Uterus (tissue), 2 donors: ENCODE measurements at regions not wholly inside any gene's neighbourhood (a gene's known extent, or its start where the extent isn't known, plus 50 kb on each side); places are given as distances from the start of the nearest gene placed in this dataset.

Experiments
- POLR2A ChIP-seq, 2 donors: fragments of 450-650 bp; IDR thresholded peaks; one replicate each; pipeline ENCODE4 v1.6.1; 2016; ENCODE audit warnings: antibody characterized with exemption in 2 of 2, mild to moderate bottlenecking in 1 of 2, moderate library complexity in 1 of 2
- TF ChIP-seq, protein P1 (sequence below), 4 experiments: fragments of 200-600 bp in 2 of 4; fragments of 450-650 bp in 2 of 4; sonication (generic) in 2 of 4; IDR thresholded peaks; one replicate each; pipeline ENCODE4 v1.5.1; 2016 to 2019; ENCODE audit warnings: antibody characterized with exemption in 4 of 4, mild to moderate bottlenecking in 2 of 4, moderate library complexity in 1 of 4

- TF ChIP-seq, protein P1, sequence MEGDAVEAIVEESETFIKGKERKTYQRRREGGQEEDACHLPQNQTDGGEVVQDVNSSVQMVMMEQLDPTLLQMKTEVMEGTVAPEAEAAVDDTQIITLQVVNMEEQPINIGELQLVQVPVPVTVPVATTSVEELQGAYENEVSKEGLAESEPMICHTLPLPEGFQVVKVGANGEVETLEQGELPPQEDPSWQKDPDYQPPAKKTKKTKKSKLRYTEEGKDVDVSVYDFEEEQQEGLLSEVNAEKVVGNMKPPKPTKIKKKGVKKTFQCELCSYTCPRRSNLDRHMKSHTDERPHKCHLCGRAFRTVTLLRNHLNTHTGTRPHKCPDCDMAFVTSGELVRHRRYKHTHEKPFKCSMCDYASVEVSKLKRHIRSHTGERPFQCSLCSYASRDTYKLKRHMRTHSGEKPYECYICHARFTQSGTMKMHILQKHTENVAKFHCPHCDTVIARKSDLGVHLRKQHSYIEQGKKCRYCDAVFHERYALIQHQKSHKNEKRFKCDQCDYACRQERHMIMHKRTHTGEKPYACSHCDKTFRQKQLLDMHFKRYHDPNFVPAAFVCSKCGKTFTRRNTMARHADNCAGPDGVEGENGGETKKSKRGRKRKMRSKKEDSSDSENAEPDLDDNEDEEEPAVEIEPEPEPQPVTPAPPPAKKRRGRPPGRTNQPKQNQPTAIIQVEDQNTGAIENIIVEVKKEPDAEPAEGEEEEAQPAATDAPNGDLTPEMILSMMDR (IDR thresholded peaks at IDR 0.05) = no peak
- no peak for TF ChIP-seq POLR2A (IDR thresholded peaks at IDR 0.05)
Measured at GRCh38 chr3:17932136-17932771, 189.8 kb upstream of the TBC1D5 start.
